ENCODE measurements at regions not wholly inside any gene's neighbourhood (a gene's known extent, or its start where the extent isn't known, plus 50 kb on each side); places are given as distances from the start of the nearest gene placed in this dataset.

GRCh38 chr10:110409488-110409887 is 88.2 kb upstream of the DUSP5 start:
- BruUV-seq (replicated peaks), result no TSS peak
- Histone ChIP-seq H3K36me3 (ENCODE audit: control insufficient read depth, insufficient read depth, low read length) (no peaks in the 10 kb centered on the region), H3K27me3 (ENCODE audit: control insufficient read depth in 2 of 2, insufficient read depth in 2 of 2, low read length in 2 of 2) (peaks cover 0 to 5% of the 10 kb centered on the region in 2 experiments; a peak in 2 of 5 replicates), H3K4me3 (no peak overlapping the region), H3K4me2 (ENCODE audit: insufficient read depth, low read length) (peak overlapping the region; percentile 22; the same call in 1 of the 2 replicates), H3K4me1 (replicated peaks in 1 of 2; ENCODE audit: control insufficient read depth in 2 of 2, insufficient read depth in 2 of 2, low read length in 2 of 2) (peaks cover 2 to 24% of the 10 kb centered on the region in 2 experiments; a peak in 4 of 5 replicates), H2AFZ (ENCODE audit: low read depth, low read length) (no peak overlapping the region), H4K20me1 (replicated peaks; ENCODE audit: control insufficient read depth, insufficient read depth, low read length) (no peaks in the 10 kb centered on the region), H3K9ac (ENCODE audit: insufficient read depth in 1 of 2, low read depth in 2 of 2, low read length in 2 of 2) (no peak overlapping the region), H3K27ac (ENCODE audit: extremely low read depth, low read depth, low read length) (no peak overlapping the region), H3K9me1 (ENCODE audit: control insufficient read depth, insufficient read depth, low read length) (no peaks in the 10 kb centered on the region), H3K79me2 (ENCODE audit: control insufficient read depth, insufficient read depth, low read length) (no peaks in the 10 kb centered on the region), H3K9me3 (replicated peaks; ENCODE audit: control insufficient read depth, insufficient read depth, low read depth, low read length) (no peaks in the 10 kb centered on the region)
- peak; percentile 47 for ATAC-seq
- no peak for FAIRE-seq
- 10% methylated on average over 3 of the region's 4 CpGs for WGBS (ENCODE audit: insufficient coverage, low coverage, missing lambda C conversion rate)
- ChIA-PET CTCF (ENCODE audit: low intra/inter-chr PET ratio) (no interaction called here), POLR2A (no interaction called here)
- in situ Hi-C loops (cut with MboI) (no loop called here), intact Hi-C loops (cut with micrococcal nuclease) (no loop called here)
- DNase-seq (ENCODE audit: extremely low read depth in 1 of 4, low spot score in 3 of 4), result peak in 2 of 4 experiments; percentile 25 to 41
- no peak for TF ChIP-seq PYGO2 (tag; IDR thresholded peaks at IDR 0.05)
- no peak for TF ChIP-seq OTX1 (CRISPR knock-in tag; IDR thresholded peaks at IDR 0.05)
- TF ChIP-seq BRF2 (IDR thresholded peaks at IDR 0.05; ENCODE audit: borderline replicate concordance, insufficient read depth, insufficient read length), result no peak
- TF ChIP-seq GATAD2A (IDR thresholded peaks at IDR 0.05), result no peak
- TF ChIP-seq SLC30A9 (CRISPR knock-in tag; IDR thresholded peaks at IDR 0.05), result no peak
- TF ChIP-seq ESRRB (CRISPR knock-in tag; IDR thresholded peaks at IDR 0.05; ENCODE audit: borderline replicate concordance), result no peak
- TF ChIP-seq THRAP3 (IDR thresholded peaks at IDR 0.05; ENCODE audit: borderline replicate concordance), result no peak
- no peak for TF ChIP-seq TFAM (CRISPR knock-in tag; conservative IDR thresholded peaks at IDR 0.05)
- no peak for TF ChIP-seq GTF2E2 (tag; IDR thresholded peaks at IDR 0.05)
- no peak for TF ChIP-seq MAZ (CRISPR knock-in tag; conservative IDR thresholded peaks at IDR 0.05 in 1 of 2, IDR thresholded peaks at IDR 0.05 in 1 of 2)
- no peak for TF ChIP-seq BCL6 (CRISPR knock-in tag; IDR thresholded peaks at IDR 0.05)
- no peak for TF ChIP-seq RAD51 (IDR thresholded peaks at IDR 0.05; ENCODE audit: borderline replicate concordance, low read depth)
- TF ChIP-seq SPI1 (IDR thresholded peaks at IDR 0.05; ENCODE audit: borderline replicate concordance, low read depth, low read length), result no peak
- no peak for TF ChIP-seq TEAD4 (IDR thresholded peaks at IDR 0.05; ENCODE audit: low read length)
- no peak for TF ChIP-seq TEAD4 (CRISPR knock-in tag; IDR thresholded peaks at IDR 0.05; ENCODE audit: borderline replicate concordance)
- no peak for TF ChIP-seq SREBF2 (CRISPR knock-in tag; IDR thresholded peaks at IDR 0.05)
- TF ChIP-seq RCOR1 (IDR thresholded peaks at IDR 0.05; ENCODE audit: borderline replicate concordance in 1 of 2, low read depth in 2 of 2, low read length in 2 of 2), result 0 out of 4 replicates have a peak, but pooled peaks of 1 of the 2 experiments have one; percentile 22
- TF ChIP-seq CREM (IDR thresholded peaks at IDR 0.05; ENCODE audit: low read depth), result no peak
- TF ChIP-seq ZNF518B (CRISPR knock-in tag; IDR thresholded peaks at IDR 0.05), result no peak
- 0 out of 2 replicates have a peak, but pooled peaks have one; percentile 23 for TF ChIP-seq ADNP (tag; IDR thresholded peaks at IDR 0.05)
- TF ChIP-seq HLTF (IDR thresholded peaks at IDR 0.05), result peak; percentile 59; the same call in 1 of the 2 replicates
- no peak for TF ChIP-seq GABPB1 (CRISPR knock-in tag; IDR thresholded peaks at IDR 0.05)

Data from K562 (cell line).